ENCODE measurements at regions not wholly inside any gene's neighbourhood (a gene's known extent, or its start where the extent isn't known, plus 50 kb on each side); places are given as distances from the start of the nearest gene placed in this dataset.

DNA sequence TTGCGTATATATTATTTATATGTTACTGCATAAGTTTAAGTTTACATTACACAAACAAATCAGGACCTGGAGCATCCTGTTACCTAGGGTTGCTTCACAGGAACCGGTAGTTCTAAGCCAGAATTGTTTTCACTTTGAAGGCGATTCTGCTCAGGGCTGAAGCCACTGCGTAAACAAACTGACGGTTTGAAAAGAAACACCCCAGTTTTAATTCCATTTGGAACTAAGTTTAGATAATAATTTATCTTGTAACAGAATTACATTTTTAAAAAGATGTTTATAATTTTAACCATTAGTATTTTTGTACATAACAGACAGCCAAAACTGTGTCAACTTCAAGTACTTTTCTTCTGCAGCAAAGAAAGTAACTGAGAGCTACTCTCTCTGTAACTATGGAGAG is 282.1 kb upstream of the LYPLAL1 start:
- no peak for DNase-seq (ENCODE audit: low spot score)
- no peak overlapping the region for H3K27ac ChIP-seq
- POLR2A ChIA-PET (ENCODE audit: low non-redundant PET) = no interaction called here
- TF ChIP-seq, protein P1, sequence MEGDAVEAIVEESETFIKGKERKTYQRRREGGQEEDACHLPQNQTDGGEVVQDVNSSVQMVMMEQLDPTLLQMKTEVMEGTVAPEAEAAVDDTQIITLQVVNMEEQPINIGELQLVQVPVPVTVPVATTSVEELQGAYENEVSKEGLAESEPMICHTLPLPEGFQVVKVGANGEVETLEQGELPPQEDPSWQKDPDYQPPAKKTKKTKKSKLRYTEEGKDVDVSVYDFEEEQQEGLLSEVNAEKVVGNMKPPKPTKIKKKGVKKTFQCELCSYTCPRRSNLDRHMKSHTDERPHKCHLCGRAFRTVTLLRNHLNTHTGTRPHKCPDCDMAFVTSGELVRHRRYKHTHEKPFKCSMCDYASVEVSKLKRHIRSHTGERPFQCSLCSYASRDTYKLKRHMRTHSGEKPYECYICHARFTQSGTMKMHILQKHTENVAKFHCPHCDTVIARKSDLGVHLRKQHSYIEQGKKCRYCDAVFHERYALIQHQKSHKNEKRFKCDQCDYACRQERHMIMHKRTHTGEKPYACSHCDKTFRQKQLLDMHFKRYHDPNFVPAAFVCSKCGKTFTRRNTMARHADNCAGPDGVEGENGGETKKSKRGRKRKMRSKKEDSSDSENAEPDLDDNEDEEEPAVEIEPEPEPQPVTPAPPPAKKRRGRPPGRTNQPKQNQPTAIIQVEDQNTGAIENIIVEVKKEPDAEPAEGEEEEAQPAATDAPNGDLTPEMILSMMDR (conservative IDR thresholded peaks at IDR 0.05; ENCODE audit: low read depth) = no peak
- CTCF ChIA-PET = interaction anchor here (0.5 kb wide), 1 partner anchor 766 kb away, joined by 3 read pairs; no protein-coding TSS in a partner anchor

DNA sequence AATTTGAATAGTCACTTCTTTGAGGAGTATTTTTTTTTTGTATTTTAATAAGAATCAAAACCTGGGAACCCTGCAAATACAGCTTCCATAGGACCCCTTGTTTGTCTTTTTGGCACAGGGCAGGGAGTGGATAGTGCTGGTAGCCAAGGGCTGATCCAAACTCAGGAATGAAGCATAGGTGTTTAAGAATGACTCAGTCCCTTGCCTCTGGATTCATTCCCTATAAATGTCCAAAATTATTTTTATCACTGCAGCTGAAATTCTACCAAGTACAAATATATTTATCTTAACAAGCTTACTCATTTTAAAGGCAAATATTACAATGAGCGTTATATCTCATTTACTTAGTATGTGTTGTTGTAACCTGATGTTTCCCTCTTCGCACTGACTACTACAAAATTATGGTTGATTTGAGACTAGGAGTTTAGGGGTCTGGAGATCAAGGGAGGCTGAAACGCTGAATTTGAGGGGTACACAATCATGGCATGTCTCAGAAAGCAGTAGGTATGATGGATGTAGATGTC is 278.6 kb upstream of the LYPLAL1 start:
- ChIA-PET CTCF (interaction anchor here (0.7 to 1.0 kb wide), 2 partner anchors 13 to 19 kb away, joined by 4 to 5 read pairs; no protein-coding TSS in a partner anchor), POLR2A (ENCODE audit: low non-redundant PET) (no interaction called here)
- H3K27ac ChIP-seq = no peak overlapping the region
- DNase-seq (ENCODE audit: low spot score) = no peak
- TF ChIP-seq, protein P1 (conservative IDR thresholded peaks at IDR 0.05; ENCODE audit: low read depth) = no peak

DNA sequence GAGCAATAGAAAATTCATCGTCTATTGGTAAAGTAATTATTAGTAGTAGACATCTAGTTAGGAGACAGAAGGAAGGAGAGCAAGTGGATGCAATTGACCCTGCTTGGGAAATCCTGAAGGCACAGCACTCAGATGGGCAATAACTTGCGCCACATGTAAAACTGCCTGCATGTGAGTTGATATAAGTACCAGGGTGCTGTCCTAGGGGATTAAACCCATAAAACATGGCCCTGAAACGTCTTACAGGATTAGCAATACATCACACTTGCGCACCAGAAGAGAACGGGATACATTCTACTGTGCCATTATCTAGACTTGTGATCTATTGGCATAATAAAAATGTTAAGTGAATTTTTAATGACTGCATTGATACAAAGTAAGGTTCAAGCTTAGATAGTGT is 277.5 kb upstream of the LYPLAL1 start:
- ChIA-PET CTCF (no interaction called here), POLR2A (ENCODE audit: low non-redundant PET) (no interaction called here)
- TF ChIP-seq, protein P1 (conservative IDR thresholded peaks at IDR 0.05; ENCODE audit: low read depth) = no peak
- DNase-seq (ENCODE audit: low spot score) = no peak
- no peak overlapping the region for H3K27ac ChIP-seq

DNA sequence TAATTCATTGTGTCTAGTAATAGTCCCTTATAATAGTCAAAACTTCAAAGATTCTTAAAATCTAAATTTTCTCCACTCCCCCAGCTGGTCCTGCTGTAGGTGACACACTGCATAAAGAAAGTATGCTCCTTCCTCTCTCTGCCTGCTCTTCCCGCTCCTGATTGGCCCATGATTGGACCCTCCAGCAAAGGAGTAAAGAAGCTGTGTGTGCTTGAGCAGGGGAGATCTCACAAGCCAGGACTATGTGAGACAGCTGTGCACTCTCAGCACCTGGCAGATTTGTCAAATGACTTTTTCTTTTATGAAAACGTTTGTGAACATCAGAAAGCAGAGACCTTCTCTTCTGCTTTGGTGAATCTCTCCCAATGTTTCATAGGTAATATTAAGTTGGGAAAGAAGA is 274.8 kb upstream of the LYPLAL1 start:
- POLR2A ChIA-PET (ENCODE audit: low non-redundant PET) = no interaction called here
- CTCF ChIA-PET = no interaction called here
- TF ChIP-seq, protein P1 (conservative IDR thresholded peaks at IDR 0.05; ENCODE audit: low read depth) = no peak

DNA sequence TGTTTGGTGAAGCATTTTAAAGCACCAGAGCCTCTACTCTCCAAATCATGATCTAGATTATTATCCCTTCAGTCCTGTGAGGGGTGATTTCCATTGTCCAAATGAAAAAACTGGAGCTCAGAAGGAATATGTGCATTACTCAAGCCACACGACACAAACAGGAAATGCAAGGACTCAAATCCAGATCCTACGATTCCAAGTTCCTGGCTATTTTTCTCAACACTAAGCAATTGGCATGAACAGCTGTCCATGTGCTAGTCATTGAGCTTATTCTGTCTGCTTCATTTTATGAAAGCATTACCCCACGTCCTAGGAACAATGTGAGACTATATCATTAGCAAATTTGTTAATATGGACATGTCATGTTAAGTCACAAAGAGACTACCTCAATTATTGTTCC is 273.1 kb upstream of the LYPLAL1 start:
- DNase-seq (ENCODE audit: low spot score) = no peak
- POLR2A ChIA-PET (ENCODE audit: low non-redundant PET) = no interaction called here
- CTCF ChIA-PET = interaction anchor here (0.8 kb wide), 1 partner anchor 488 kb away, joined by 3 read pairs; no protein-coding TSS in a partner anchor
- TF ChIP-seq, protein P1 (conservative IDR thresholded peaks at IDR 0.05; ENCODE audit: low read depth) = no peak
- H3K27ac ChIP-seq = no peak overlapping the region

More for the DNA sequence above, 274.8 kb upstream of the LYPLAL1 start:
- H3K27ac ChIP-seq = no peak overlapping the region
- DNase-seq (ENCODE audit: low spot score) = no peak

DNA sequence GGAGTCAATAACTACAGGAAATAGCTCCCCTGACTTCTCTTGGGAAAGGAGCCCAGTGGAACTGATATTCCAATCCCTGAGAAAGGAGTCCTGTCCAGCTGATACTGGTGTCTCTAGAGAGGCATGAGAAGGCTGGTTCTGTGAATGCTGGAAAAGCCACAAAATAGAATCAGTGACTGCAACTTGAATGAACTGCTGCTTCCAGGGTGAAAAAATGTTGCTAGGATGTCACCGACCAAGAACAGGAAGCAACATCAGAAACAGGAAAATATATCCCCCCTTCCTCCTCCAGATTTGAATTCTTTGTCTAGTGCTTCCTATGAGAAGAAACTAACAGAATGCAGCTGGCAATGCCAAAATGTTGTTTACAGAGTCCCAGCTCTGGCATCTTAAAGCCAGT is 269.3 kb upstream of the LYPLAL1 start:
- POLR2A ChIA-PET (ENCODE audit: low non-redundant PET) = no interaction called here
- DNase-seq (ENCODE audit: low spot score) = no peak
- TF ChIP-seq, protein P1 (conservative IDR thresholded peaks at IDR 0.05; ENCODE audit: low read depth) = no peak
- CTCF ChIA-PET = interaction anchor here (1.0 kb wide), 1 partner anchor 14 kb away, joined by 3 read pairs; no protein-coding TSS in a partner anchor
- no peak overlapping the region for H3K27ac ChIP-seq
